ENCODE measurements at regions not wholly inside any gene's neighbourhood (a gene's known extent, or its start where the extent isn't known, plus 50 kb on each side); places are given as distances from the start of the nearest gene placed in this dataset.

DNA sequence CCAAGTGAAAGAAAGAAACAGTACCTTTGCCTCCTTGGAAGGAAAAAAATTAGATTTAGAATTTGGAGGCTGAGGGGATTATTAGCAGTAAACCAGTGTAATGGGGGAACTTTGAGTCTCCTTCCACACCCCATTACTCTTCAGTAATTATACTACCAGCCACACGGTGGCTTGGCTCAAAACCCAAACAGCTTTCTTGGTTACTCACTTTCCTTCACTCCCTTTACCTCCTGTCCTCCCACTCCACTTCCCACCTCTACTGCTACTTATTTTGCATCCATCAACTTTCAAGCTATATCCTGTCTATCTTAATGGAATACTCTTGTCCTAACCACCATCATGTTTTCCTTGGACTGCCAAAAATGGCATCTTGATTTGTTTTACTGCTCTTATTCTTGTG lies 310.6 kb upstream of the AADAT start:
- Histone ChIP-seq H3K9me3 (replicated peaks; ENCODE audit: control insufficient read depth, insufficient read depth, low read length) (peaks cover 3% of the 10 kb centered on the region), H4K20me1 (replicated peaks; ENCODE audit: control insufficient read depth, extremely low read depth, insufficient read depth, low read length) (no peaks in the 10 kb centered on the region), H3K36me3 (ENCODE audit: control insufficient read depth in 2 of 2, extremely low read depth in 1 of 2, insufficient read depth in 2 of 2, low read length in 2 of 2) (no peaks in the 10 kb centered on the region), H3K27ac (ENCODE audit: insufficient read depth, low read depth, low read length) (no peak overlapping the region), H3K9me1 (replicated peaks; ENCODE audit: control insufficient read depth, extremely low read depth, insufficient read depth, low read length) (no peaks in the 10 kb centered on the region), H3K4me2 (ENCODE audit: insufficient read depth, low read length) (no peak overlapping the region), H3K4me3 (replicated peaks in 1 of 3; ENCODE audit: insufficient read depth in 1 of 3, low read depth in 1 of 3, low read length in 3 of 3) (no peak overlapping the region), H3K9ac (replicated peaks; ENCODE audit: extremely low read depth, insufficient read depth, low read length) (no peak overlapping the region), H2AFZ (ENCODE audit: low read depth, low read length) (no peak overlapping the region), H3K4me1 (ENCODE audit: control insufficient read depth, extremely low read depth, insufficient read depth, low read length) (no peaks in the 10 kb centered on the region), H3K79me2 (ENCODE audit: control insufficient read depth, insufficient read depth, low read length) (no peaks in the 10 kb centered on the region), H3K27me3 (ENCODE audit: control insufficient read depth in 2 of 2, insufficient read depth in 2 of 2, low read length in 2 of 2) (no peaks in the 10 kb centered on the region)
- FAIRE-seq (no peak), DNase-seq (ENCODE audit: low read depth, low spot score) (no peak)
- TF ChIP-seq MYC (IDR thresholded peaks at IDR 0.05; ENCODE audit: low read depth, low read length) = no peak
- TF ChIP-seq, protein P1, sequence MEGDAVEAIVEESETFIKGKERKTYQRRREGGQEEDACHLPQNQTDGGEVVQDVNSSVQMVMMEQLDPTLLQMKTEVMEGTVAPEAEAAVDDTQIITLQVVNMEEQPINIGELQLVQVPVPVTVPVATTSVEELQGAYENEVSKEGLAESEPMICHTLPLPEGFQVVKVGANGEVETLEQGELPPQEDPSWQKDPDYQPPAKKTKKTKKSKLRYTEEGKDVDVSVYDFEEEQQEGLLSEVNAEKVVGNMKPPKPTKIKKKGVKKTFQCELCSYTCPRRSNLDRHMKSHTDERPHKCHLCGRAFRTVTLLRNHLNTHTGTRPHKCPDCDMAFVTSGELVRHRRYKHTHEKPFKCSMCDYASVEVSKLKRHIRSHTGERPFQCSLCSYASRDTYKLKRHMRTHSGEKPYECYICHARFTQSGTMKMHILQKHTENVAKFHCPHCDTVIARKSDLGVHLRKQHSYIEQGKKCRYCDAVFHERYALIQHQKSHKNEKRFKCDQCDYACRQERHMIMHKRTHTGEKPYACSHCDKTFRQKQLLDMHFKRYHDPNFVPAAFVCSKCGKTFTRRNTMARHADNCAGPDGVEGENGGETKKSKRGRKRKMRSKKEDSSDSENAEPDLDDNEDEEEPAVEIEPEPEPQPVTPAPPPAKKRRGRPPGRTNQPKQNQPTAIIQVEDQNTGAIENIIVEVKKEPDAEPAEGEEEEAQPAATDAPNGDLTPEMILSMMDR (IDR thresholded peaks at IDR 0.05; ENCODE audit: extremely low read depth in 1 of 2, insufficient read depth in 1 of 2, low read depth in 1 of 2, low read length in 2 of 2) = no peak
- intact Hi-C loops (cut with micrococcal nuclease) = no loop called here
- dilution Hi-C loops (cut with MboI; ENCODE audit: extremely low pct_ligation_motif_present, low sequenced_read_pairs) = no loop called here
- ChIA-PET CTCF (interaction anchor here (1.2 kb wide), 1 partner anchor 376 kb away, joined by 3 read pairs; no protein-coding TSS in a partner anchor), POLR2A (no interaction called here)
- BruUV-seq (replicated peaks) = no TSS peak

DNA sequence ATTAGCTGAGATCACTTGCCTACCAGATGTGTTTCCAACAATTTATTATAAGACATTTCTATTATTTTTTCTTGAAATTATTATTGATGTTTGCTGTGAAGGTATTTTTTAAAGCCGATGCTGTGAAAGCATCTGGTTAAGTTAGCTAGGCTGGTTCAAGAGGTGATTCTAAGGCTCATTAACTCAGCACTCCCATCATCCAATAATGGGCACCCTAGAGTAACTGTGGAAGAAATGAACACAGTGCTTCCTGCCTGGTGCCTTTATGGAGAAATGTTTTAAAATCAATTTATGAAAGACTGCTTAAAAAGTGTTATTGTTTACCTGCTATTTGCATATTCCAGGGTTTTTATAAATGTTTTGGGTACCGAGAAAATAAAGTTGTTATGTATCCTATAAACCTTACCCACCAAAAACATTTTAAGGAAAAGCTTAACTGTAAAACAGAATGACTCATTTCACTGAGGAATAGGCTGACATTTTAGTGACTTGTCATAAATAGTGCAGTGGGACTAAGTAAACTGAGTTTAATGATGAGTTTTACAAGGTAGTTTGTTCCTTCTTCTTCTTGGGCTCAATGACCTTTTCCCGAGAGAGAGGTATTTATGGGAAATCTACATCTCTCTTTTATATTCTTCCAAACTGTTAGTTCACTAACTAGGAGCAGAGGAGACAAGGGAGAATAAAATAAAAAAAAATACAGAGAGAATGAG lies 310.0 kb upstream of the AADAT start:
- H3K36me3 ChIP-seq (ENCODE audit: control insufficient read depth in 2 of 2, extremely low read depth in 1 of 2, insufficient read depth in 2 of 2, low read length in 2 of 2) = no peaks in the 10 kb centered on the region
- no peak for DNase-seq (ENCODE audit: low read depth, low spot score)
- H3K9ac ChIP-seq (replicated peaks; ENCODE audit: extremely low read depth, insufficient read depth, low read length) = no peak overlapping the region
- POLR2A ChIA-PET = no interaction called here
- no peak overlapping the region for H2AFZ ChIP-seq (ENCODE audit: low read depth, low read length)
- H4K20me1 ChIP-seq (replicated peaks; ENCODE audit: control insufficient read depth, extremely low read depth, insufficient read depth, low read length) = no peaks in the 10 kb centered on the region
- no peak overlapping the region for H3K27ac ChIP-seq (ENCODE audit: insufficient read depth, low read depth, low read length)
- H3K27me3 ChIP-seq (ENCODE audit: control insufficient read depth in 2 of 2, insufficient read depth in 2 of 2, low read length in 2 of 2) = no peaks in the 10 kb centered on the region
- peaks cover 5% of the 10 kb centered on the region for H3K9me3 ChIP-seq (replicated peaks; ENCODE audit: control insufficient read depth, insufficient read depth, low read length)
- CTCF ChIA-PET = interaction anchor here (1.2 kb wide), 1 partner anchor 377 kb away, joined by 3 read pairs; no protein-coding TSS in a partner anchor
- TF ChIP-seq, protein P1 (IDR thresholded peaks at IDR 0.05; ENCODE audit: extremely low read depth in 1 of 2, insufficient read depth in 1 of 2, low read depth in 1 of 2, low read length in 2 of 2) = no peak
- TF ChIP-seq GATA2 (IDR thresholded peaks at IDR 0.05; ENCODE audit: insufficient read depth, insufficient read length, low read depth, low read length) = no peak
- TF ChIP-seq MYC (IDR thresholded peaks at IDR 0.05; ENCODE audit: low read depth, low read length) = no peak
- TF ChIP-seq POLR2A (IDR thresholded peaks at IDR 0.05; ENCODE audit: low read depth, low read length) = no peak
- no peak overlapping the region for H3K4me3 ChIP-seq (replicated peaks in 1 of 3; ENCODE audit: insufficient read depth in 1 of 3, low read depth in 1 of 3, low read length in 3 of 3)
- H3K4me1 ChIP-seq (ENCODE audit: control insufficient read depth, extremely low read depth, insufficient read depth, low read length) = no peaks in the 10 kb centered on the region
- intact Hi-C loops (cut with micrococcal nuclease) (no loop called here), dilution Hi-C loops (cut with MboI; ENCODE audit: extremely low pct_ligation_motif_present, low sequenced_read_pairs) (no loop called here)
- no peaks in the 10 kb centered on the region for H3K79me2 ChIP-seq (ENCODE audit: control insufficient read depth, insufficient read depth, low read length)
- H3K4me2 ChIP-seq (ENCODE audit: insufficient read depth, low read length) = no peak overlapping the region
- no peak for FAIRE-seq
- no TSS peak for BruUV-seq (replicated peaks)
- H3K9me1 ChIP-seq (replicated peaks; ENCODE audit: control insufficient read depth, extremely low read depth, insufficient read depth, low read length) = no peaks in the 10 kb centered on the region
